ENCODE measurements at regions not wholly inside any gene's neighbourhood (a gene's known extent, or its start where the extent isn't known, plus 50 kb on each side); places are given as distances from the start of the nearest gene placed in this dataset.

DNA sequence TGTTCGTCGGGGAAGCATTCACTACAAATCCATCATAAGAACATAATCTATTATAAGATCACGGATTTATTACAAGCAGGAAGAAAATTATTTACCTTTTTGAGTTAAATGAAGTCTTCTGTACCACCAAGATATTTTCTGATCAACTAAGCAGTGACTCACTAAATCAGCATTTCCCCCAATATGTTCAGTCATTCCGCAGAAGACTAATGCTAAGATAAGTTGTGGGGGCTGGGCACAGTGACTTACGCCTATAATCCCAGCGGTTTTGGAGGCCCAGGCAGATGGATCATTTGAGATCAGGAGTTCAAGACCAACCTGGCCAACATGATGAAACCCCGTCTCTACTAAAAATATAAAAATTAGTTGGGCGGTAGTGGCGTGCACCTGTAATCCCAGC lies 144.2 kb upstream of the EGR2 start:
- dilution Hi-C loops (cut with MboI; ENCODE audit: extremely low pct_ligation_motif_present, low sequenced_read_pairs), result no loop called here

More for the DNA sequence above, 144.2 kb upstream of the EGR2 start:
- Histone ChIP-seq H3K9ac (replicated peaks; ENCODE audit: extremely low read depth, insufficient read depth, low read length) (no peak overlapping the region), H3K9me1 (replicated peaks; ENCODE audit: control insufficient read depth, extremely low read depth, insufficient read depth, low read length) (no peaks in the 10 kb centered on the region), H3K9me3 (replicated peaks; ENCODE audit: control insufficient read depth, insufficient read depth, low read length) (no peaks in the 10 kb centered on the region), H3K4me1 (ENCODE audit: control insufficient read depth, extremely low read depth, insufficient read depth, low read length) (no peaks in the 10 kb centered on the region), H3K4me2 (ENCODE audit: insufficient read depth, low read length) (no peak overlapping the region), H2AFZ (ENCODE audit: low read depth, low read length) (no peak overlapping the region), H3K79me2 (ENCODE audit: control insufficient read depth, insufficient read depth, low read length) (no peaks in the 10 kb centered on the region), H4K20me1 (replicated peaks; ENCODE audit: control insufficient read depth, extremely low read depth, insufficient read depth, low read length) (no peaks in the 10 kb centered on the region), H3K4me3 (replicated peaks in 1 of 3; ENCODE audit: insufficient read depth in 1 of 3, low read depth in 1 of 3, low read length in 3 of 3) (no peak overlapping the region), H3K27me3 (ENCODE audit: control insufficient read depth in 2 of 2, insufficient read depth in 2 of 2, low read length in 2 of 2) (no peaks in the 10 kb centered on the region), H3K27ac (ENCODE audit: insufficient read depth, low read depth, low read length) (no peak overlapping the region), H3K36me3 (ENCODE audit: control insufficient read depth in 2 of 2, extremely low read depth in 1 of 2, insufficient read depth in 2 of 2, low read length in 2 of 2) (no peaks in the 10 kb centered on the region)
- DNase-seq (ENCODE audit: low read depth, low spot score) (no peak), FAIRE-seq (no peak)
- BruUV-seq (replicated peaks), result no TSS peak
- TF ChIP-seq FOS (IDR thresholded peaks at IDR 0.05; ENCODE audit: borderline replicate concordance, insufficient read depth, low read length), result no peak
- no peak for TF ChIP-seq JUN (IDR thresholded peaks at IDR 0.05; ENCODE audit: borderline replicate concordance, insufficient read depth, insufficient read length, low read depth)
- no peak for TF ChIP-seq EZH2 (IDR thresholded peaks at IDR 0.05; ENCODE audit: borderline replicate concordance, low read depth, low read length, severe bottlenecking)
- TF ChIP-seq, protein P1, sequence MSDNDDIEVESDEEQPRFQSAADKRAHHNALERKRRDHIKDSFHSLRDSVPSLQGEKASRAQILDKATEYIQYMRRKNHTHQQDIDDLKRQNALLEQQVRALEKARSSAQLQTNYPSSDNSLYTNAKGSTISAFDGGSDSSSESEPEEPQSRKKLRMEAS (IDR thresholded peaks at IDR 0.05; ENCODE audit: insufficient read depth, insufficient read length), result no peak
- no peak for TF ChIP-seq POLR2A (IDR thresholded peaks at IDR 0.05; ENCODE audit: low read depth, low read length)
- no peak for TF ChIP-seq MYC (IDR thresholded peaks at IDR 0.05; ENCODE audit: low read depth, low read length)
- TF ChIP-seq, protein P2, sequence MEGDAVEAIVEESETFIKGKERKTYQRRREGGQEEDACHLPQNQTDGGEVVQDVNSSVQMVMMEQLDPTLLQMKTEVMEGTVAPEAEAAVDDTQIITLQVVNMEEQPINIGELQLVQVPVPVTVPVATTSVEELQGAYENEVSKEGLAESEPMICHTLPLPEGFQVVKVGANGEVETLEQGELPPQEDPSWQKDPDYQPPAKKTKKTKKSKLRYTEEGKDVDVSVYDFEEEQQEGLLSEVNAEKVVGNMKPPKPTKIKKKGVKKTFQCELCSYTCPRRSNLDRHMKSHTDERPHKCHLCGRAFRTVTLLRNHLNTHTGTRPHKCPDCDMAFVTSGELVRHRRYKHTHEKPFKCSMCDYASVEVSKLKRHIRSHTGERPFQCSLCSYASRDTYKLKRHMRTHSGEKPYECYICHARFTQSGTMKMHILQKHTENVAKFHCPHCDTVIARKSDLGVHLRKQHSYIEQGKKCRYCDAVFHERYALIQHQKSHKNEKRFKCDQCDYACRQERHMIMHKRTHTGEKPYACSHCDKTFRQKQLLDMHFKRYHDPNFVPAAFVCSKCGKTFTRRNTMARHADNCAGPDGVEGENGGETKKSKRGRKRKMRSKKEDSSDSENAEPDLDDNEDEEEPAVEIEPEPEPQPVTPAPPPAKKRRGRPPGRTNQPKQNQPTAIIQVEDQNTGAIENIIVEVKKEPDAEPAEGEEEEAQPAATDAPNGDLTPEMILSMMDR (IDR thresholded peaks at IDR 0.05; ENCODE audit: extremely low read depth in 1 of 2, insufficient read depth in 1 of 2, low read depth in 1 of 2, low read length in 2 of 2), result no peak
- TF ChIP-seq GATA2 (IDR thresholded peaks at IDR 0.05; ENCODE audit: insufficient read depth, insufficient read length, low read depth, low read length), result no peak
- no peak for TF ChIP-seq POLR2AphosphoS5 (IDR thresholded peaks at IDR 0.05; ENCODE audit: insufficient read depth, low read depth, low read length)
- intact Hi-C loops (cut with micrococcal nuclease), result no loop called here
- ChIA-PET CTCF (no interaction called here), POLR2A (no interaction called here)

Data from endothelial cell of umbilical vein (primary cell).